CMK (cell line): ENCODE measurements at regions not wholly inside any gene's neighbourhood (a gene's known extent, or its start where the extent isn't known, plus 50 kb on each side); places are given as distances from the start of the nearest gene placed in this dataset.
"Not testable (repeated sequence)": the region's sequence is repeated elsewhere in the genome, so short reads cannot be mapped to it uniquely, and the experiment has no call there.

Source experiments
- DNase-seq: peaks from one replicate; pipeline ENCODE4 v3.0.0-alpha.2; 2010; ENCODE audit warnings: low read depth

GRCh38 chr12:93204896-93205295 lies 172.8 kb upstream of the NUDT4 start:
- DNase-seq, result no peak

- no peak for DNase-seq
Observed at GRCh38 chr12:93205361-93205760, 172.4 kb upstream of the NUDT4 start.

GRCh38 chr12:93208011-93208410 lies 169.7 kb upstream of the NUDT4 start:
- no peak for DNase-seq

GRCh38 chr12:93214523-93215289 lies 163.0 kb upstream of the NUDT4 start:
- no peak for DNase-seq

- DNase-seq, result no peak
Observed at GRCh38 chr12:93215290-93215678, 162.4 kb upstream of the NUDT4 start.

- DNase-seq, result no peak
Observed at GRCh38 chr12:93219947-93220346, 157.8 kb upstream of the NUDT4 start.

- DNase-seq, result no peak
Observed at GRCh38 chr12:93221841-93222240, 155.9 kb upstream of the NUDT4 start.

- DNase-seq, result no peak
Observed at GRCh38 chr12:93223440-93224426, 154.0 kb upstream of the NUDT4 start.

GRCh38 chr12:93225094-93225493 lies 152.6 kb upstream of the NUDT4 start:
- no peak for DNase-seq

- DNase-seq, result no peak
Observed at GRCh38 chr12:93226361-93226760, 151.4 kb upstream of the NUDT4 start.

GRCh38 chr12:93229494-93230325 lies 148.0 kb upstream of the NUDT4 start:
- no peak for DNase-seq

- DNase-seq, result no peak
Observed at GRCh38 chr12:93230326-93230720, 147.4 kb upstream of the NUDT4 start.

- no peak for DNase-seq
Observed at GRCh38 chr12:93231938-93232337, 145.8 kb upstream of the NUDT4 start.

- DNase-seq, result no peak
Observed at GRCh38 chr12:93234641-93235040, 143.1 kb upstream of the NUDT4 start.

- DNase-seq, result no peak
Observed at GRCh38 chr12:93235881-93236280, 141.8 kb upstream of the NUDT4 start.

- DNase-seq, result no peak
Observed at GRCh38 chr12:93237235-93237915, 140.3 kb upstream of the NUDT4 start.

GRCh38 chr12:93238512-93239262 lies 139.0 kb upstream of the NUDT4 start:
- not testable (repeated sequence) for DNase-seq

GRCh38 chr12:93239789-93240188 lies 137.9 kb upstream of the NUDT4 start:
- not testable (repeated sequence) for DNase-seq

- DNase-seq, result no peak
Observed at GRCh38 chr12:93242154-93242972, 135.4 kb upstream of the NUDT4 start.

GRCh38 chr12:93243382-93243688 lies 134.4 kb upstream of the NUDT4 start:
- no peak for DNase-seq
